Fibroblast of peridontal ligament (primary cell): ENCODE measurements at regions not wholly inside any gene's neighbourhood (a gene's known extent, or its start where the extent isn't known, plus 50 kb on each side); places are given as distances from the start of the nearest gene placed in this dataset.

Experiments
- DNase-seq: peaks from one replicate; pipeline ENCODE4 v3.0.0-alpha.2; 2010; ENCODE audit errors: extremely low read depth

GRCh38 chr3:68306571-68306970, 625.8 kb downstream of the TAFA4 start:
- DNase-seq, result no peak

DNA sequence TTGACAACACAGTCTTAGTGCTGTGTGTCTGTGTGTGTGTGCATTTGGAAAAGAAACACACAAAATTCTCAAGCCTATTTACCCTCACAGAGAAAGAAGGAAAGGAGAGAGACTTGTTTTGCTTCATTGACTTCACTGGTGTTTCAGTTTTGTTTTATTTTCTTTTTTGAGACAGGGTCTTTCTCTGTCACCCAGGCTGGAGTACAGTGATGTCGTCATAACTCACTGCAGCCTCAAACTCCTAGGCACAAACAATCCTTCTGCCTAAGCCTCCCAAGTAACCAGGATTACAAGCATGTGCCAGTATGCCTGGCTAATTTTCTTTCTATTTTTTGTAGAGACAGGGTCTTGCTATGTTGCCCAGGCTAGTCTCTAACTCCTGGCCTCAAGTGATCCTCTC, 636.9 kb downstream of the TAFA4 start:
- no peak for DNase-seq

DNA sequence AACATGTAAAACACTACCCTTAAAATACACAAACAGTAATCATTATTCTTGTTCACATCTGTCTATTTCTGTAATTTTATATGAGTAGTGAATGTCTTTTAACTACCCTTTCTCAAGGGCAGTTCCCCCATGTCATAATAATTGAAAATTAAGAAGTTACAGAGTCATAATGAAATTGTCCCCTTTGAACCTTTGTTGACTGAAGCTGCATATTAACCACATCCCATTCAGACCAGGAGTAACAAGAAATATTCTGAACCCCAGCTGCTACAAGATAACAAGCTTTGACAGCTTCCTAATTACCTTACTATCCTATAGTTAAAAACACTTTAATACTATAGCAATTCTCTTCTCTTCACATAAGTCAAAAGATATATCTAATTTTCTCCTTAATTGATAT, 635.9 kb upstream of the SUCLG2 start:
- DNase-seq, result no peak

DNA sequence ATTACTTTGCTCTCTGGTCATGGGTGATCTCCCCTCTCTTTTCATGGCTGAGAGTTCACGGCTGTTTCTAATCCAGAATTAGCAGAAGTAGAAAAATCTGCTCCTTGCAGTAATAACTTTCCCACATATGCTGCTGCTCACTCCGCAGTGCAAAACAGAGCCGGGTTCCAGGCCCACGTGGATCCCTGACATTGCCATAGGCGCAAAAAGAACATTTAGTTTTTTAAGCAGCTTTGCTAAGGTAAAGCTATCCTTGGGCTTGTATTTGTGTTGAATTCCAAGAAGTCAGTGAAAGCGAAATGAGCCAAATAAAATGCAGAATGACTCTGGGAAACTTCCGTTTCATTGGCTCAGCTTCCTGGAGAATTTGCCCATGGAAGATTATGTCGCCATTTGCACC, 633.7 kb upstream of the SUCLG2 start:
- DNase-seq, result no peak

- DNase-seq, result no peak
These were observed 632.7 kb upstream of the SUCLG2 start for GRCh38 chr3:68287101-68287500.

DNA sequence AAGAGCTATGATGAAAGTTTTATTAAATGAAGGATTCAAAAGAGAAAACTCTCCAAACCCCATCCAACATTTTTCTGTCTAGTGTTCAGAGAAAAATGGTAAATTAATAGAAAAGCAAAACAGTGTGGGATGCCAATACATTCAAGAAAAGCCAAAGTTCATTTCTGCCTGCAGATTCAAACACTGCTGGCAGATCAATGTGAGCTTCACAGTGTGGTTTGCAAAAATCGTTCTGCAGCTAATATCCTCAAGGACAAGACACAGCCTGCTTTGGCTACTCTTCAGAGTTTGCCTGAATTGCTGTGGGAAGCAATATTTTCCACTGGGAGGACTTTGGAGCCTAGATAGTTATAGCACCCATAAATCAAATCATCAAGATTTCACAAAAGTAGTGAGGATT, 619.9 kb upstream of the SUCLG2 start:
- no peak for DNase-seq

- no peak for DNase-seq
These were observed 616.7 kb upstream of the SUCLG2 start for GRCh38 chr3:68271145-68271544.

DNA sequence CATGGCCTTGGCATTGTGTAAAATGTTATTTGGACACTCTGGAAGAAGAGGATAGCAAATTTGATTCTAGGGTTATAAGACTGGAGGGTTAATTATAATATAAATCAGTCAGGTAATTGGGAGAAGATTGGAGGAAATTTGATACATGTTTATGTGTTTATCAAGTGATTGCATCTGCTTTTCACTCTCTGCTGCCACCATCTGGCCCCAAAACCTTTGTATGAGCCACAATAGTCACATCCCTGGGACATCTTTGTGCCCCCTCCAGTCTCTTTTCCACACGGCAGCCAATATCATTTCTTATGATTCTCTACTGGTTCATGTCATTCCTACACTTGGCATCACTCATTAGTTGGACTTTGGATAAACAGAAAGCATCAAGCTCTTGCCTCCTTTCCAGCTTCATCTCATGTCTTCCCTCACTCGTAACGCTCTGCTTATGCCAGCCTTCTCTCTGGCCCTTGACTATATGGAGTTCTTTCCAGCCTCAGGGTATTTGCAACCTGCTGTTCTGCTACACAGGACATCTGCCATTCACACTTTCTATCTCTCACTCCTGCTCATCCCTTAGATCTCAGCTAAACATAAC, 602.3 kb upstream of the SUCLG2 start:
- DNase-seq, result no peak

DNA sequence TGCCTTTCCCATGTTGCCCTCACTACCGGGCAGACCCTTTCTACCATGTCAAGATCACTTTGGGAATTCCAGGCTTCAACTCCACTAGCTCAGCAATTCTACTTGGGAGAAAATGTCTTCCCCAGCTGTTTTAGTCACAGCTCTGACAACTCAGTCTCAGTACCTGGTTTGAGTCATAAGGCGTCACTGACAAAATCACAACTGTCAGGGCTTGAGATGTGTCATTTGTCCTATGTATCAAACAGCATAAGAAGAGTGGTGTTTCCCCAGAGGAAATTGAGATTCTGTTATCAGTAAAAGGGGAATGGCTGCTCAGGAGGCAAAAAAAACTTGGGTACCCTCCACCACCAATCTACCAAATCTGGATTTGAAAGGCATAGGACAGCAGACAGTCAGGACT, 594.9 kb upstream of the SUCLG2 start:
- no peak for DNase-seq

DNA sequence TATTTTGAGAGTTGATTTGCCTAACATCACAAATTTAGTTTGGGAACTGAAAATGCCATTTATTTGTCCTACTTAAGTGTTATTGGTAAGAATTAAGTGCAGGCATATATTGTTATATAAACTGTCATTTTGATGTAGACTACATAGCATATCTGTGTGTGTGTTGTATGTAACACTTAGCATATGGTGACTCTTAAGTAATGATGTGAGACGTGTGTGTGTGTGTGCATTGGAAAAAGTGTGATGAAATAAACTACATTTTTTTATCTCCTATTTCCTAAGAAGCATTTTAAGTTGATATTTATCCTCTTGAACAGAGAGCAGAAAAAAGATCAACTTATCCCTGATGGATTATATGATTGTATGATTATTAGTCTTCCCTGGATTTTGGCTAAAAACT, 588.2 kb upstream of the SUCLG2 start:
- no peak for DNase-seq

DNA sequence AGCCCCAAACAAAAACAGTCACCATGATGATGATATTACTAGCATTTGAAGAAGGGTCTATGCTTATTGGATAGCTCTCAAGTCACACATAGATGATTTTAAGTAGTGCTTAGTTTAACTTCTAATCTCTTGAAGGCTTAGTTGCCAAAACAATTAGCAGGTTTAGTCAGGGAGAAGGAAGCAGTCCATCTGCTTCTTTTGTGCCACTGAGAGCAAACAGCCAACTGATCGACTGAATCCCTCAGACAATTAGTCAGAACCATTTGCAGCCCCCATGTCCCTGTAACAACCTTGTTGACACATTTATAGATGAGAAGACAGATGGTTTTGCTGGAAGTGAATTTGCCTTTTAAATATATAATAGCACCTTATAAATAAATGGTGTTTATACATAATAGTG, 585.1 kb upstream of the SUCLG2 start:
- DNase-seq, result no peak

DNA sequence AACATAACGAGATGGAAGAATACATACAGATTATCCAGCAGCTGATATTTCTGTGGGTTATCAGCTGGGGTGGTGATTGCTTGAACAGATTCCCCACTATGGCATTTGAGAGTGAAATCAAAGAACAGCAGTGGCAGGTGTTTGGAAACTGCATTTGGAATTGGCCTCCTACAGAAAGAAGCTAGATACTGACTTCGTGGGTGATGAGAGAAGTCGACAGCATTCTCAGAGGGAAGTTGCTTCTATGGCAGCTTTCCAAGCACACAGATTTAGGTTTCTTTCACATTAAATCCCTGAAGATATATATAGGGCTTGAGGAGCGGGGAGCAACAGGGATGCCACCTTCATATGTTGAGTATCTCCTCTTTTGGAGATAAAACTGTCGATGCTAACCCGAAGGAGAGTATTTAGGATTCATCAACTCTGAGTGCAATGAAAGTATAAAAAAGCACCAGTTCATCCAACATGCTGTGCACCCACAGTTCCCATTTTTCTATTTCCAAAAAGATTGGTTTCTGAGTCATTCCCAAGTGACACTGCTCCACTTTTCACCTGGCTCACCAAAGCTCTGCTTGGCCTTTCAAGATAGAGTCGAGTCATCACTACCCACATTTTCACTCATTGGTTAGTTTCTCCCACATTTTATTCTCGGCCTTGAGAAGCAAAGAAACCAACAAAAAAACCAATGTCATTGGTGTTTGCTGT, 579.8 kb upstream of the SUCLG2 start:
- no peak for DNase-seq

GRCh38 chr3:68228856-68229255, 574.4 kb upstream of the SUCLG2 start:
- no peak for DNase-seq

GRCh38 chr3:68220832-68221231, 566.4 kb upstream of the SUCLG2 start:
- no peak for DNase-seq

- DNase-seq, result no peak
These were observed 557.2 kb upstream of the SUCLG2 start for GRCh38 chr3:68211637-68212036.

DNA sequence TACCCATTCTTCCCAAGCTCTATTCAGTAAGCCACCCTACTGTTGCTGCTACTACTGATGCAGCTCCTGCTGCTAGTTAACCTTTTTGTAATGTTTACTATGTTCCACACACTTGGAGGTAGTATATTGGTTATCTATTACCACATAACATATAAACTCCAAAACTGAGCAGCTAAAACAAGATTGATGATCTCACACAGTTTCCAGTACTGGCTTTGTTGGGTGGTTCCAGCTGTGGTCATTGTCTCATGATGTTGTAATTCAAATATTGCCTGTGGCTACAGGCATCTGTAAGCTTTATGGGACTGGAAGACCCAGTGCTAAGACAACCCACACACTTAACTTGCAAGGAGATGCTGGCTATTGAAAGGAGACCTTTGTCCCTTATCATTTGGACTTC, 556.2 kb upstream of the SUCLG2 start:
- DNase-seq, result no peak

- no peak for DNase-seq
These were observed 552.9 kb upstream of the SUCLG2 start for GRCh38 chr3:68207327-68207726.

DNA sequence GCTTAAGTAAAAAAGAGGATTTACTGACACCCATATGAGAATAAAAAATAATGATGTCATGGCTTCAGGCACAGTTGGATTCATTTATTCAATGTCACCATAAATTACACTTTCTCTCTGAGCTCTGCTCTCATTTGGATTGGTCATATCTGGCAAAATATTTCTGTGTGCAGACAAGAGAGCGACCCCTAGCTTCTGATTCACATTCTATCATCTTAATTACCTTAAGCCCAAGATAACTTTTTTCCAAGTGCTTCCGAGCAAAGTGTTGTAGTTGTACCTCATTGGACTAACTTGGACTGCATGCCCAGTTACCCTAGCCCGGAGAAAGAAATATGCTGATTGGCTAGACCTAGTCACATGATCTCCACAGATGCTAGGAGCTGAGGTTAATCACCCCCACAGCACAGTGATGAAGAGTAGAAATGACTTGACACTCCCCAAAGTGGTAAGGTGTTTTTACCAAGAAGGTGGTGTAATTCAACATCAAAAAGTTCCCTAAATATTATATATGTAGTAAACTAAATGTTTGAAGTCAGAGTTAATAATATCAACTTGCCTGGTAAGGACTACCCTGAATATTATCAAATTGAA, 552.2 kb upstream of the SUCLG2 start:
- no peak for DNase-seq

DNA sequence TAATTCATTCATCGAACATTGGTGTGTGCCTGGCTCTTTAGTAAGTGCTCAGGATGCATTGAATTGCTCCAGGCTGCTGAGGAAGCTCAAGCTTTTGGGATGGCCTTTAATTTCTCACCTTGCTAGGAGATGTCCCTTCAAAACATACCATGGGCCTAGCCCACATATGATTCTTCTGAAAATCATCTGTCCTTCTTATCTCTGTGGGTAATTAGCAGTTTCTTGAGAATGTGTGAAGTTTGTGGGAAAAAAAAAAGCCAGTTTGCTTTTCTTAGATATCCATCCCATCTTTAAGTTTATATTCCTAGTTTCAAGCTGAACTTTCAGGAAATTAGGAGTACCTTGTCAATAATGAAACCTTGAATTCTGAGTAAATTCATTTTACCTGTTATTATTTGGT, 532.3 kb upstream of the SUCLG2 start:
- DNase-seq, result no peak

- no peak for DNase-seq
These were observed 522.2 kb upstream of the SUCLG2 start for GRCh38 chr3:68176600-68176999.

GRCh38 chr3:68173012-68173634, 518.7 kb upstream of the SUCLG2 start:
- DNase-seq, result no peak

GRCh38 chr3:68172039-68172438, 517.6 kb upstream of the SUCLG2 start:
- no peak for DNase-seq

GRCh38 chr3:68163968-68164367, 509.6 kb upstream of the SUCLG2 start:
- no peak for DNase-seq
